Memory B cell (primary cell): ENCODE measurements at regions not wholly inside any gene's neighbourhood (a gene's known extent, or its start where the extent isn't known, plus 50 kb on each side); places are given as distances from the start of the nearest gene placed in this dataset.
"Not testable (repeated sequence)": the region's sequence is repeated elsewhere in the genome, so short reads cannot be mapped to it uniquely, and the experiment has no call there.

ENCODE experiments used
- ATAC-seq: fragments of 150-1000 bp; cut with Tn5 transposase; 2 replicates; pipeline ENCODE4 v1.10.0; 2021; ENCODE audit warnings: low read depth, mild to moderate bottlenecking, moderate library complexity
- DNase-seq, 2 donors: peaks; one replicate each; pipeline ENCODE4 v3.0.0; 2022; ENCODE audit warnings: low spot score in 2 of 2
- H3K27ac Mint-ChIP-seq: one replicate; pipeline ENCODE4 v1.8.0; 2022; ENCODE audit warnings: mild to moderate bottlenecking, moderate library complexity, mixed read lengths
- H3K27me3 Mint-ChIP-seq: one replicate; pipeline ENCODE4 v1.8.0; 2022; ENCODE audit warnings: mixed read lengths
- H3K36me3 Mint-ChIP-seq: one replicate; pipeline ENCODE4 v1.8.0; 2022; ENCODE audit warnings: mild to moderate bottlenecking, mixed read lengths
- H3K4me1 Mint-ChIP-seq: one replicate; pipeline ENCODE4 v1.8.0; 2022; ENCODE audit warnings: mixed read lengths
- H3K4me3 Mint-ChIP-seq: one replicate; pipeline ENCODE4 v1.8.0; 2022; ENCODE audit warnings: mild to moderate bottlenecking, moderate library complexity, mixed read lengths
- H3K9me3 Mint-ChIP-seq: one replicate; pipeline ENCODE4 v1.8.0; 2022; ENCODE audit warnings: mixed read lengths

GRCh38 chr7:23887660-23888059 is 177.6 kb downstream of the STK31 start:
- Mint-ChIP-seq H3K9me3 (peaks cover 5% of the 10 kb centered on the region), H3K27ac (no peak overlapping the region), H3K4me1 (no peaks in the 10 kb centered on the region), H3K27me3 (peaks cover 2% of the 10 kb centered on the region), H3K4me3 (no peak overlapping the region), H3K36me3 (no peaks in the 10 kb centered on the region)
- ATAC-seq (no peak), DNase-seq (no peak)

DNA sequence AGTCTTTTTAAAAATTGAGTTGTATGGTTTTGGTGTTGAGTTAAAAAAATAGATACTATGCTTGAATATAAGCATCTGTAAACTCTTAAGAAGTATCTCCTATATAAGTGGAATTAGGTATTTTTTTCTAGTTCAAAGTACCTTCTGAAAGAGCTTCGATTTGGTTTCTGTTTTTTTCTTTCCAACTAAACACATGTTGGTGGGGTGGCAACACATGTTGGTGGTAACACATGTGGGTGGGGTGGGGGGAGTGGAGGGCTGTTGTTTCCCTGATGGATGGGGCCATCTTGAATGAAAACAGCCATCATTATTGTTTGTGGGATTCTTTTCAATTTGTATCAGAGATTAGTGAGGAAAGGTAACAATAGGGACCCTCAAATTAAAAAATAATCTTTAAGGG is 178.9 kb downstream of the STK31 start:
- Mint-ChIP-seq H3K4me3 (no peak overlapping the region), H3K27ac (no peak overlapping the region), H3K27me3 (peaks cover 6% of the 10 kb centered on the region), H3K4me1 (no peaks in the 10 kb centered on the region), H3K36me3 (no peaks in the 10 kb centered on the region), H3K9me3 (peaks cover 5% of the 10 kb centered on the region)
- DNase-seq (no peak), ATAC-seq (no peak)

DNA sequence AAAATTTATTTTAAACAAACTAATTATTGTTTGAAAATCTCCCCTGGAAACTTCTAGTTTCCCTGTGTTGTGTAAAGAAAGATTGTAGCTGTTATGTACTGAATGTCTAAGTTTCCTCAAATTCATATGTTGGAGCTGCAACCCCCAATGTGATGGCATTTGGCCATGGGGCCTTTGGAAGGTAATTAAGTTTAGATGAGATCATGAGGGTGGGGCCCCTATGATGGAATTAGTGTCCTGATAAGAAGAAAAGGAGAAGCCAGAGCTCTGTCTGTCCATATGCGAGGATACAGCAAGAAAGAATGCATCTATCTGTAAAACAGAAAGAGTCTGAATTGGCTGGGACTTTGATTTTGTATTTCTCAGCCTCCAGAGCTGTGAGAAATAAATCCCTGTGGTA is 179.5 kb downstream of the STK31 start:
- H3K27ac Mint-ChIP-seq = no peak overlapping the region
- H3K4me3 Mint-ChIP-seq = no peak overlapping the region

DNA sequence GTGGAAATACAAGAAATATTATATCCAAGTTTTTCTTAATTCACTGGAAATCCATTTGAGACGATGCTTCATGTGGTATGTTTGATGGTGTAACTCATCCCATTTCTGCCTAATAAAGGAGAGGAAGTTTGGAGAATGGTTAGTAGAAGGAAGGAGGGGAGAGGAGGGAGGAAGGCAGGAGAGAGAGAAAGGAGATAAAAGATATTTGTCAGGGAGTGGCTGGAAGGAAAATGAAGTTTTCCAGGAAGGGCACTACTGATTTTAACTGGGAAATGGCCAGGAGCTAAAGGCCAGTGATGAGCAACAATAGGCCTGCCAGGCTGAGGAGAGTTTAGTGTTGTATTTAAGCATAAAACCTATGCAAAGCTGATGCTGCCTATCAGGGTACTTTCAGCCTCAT is 182.0 kb downstream of the STK31 start:
- Mint-ChIP-seq H3K4me3 (no peak overlapping the region), H3K27me3 (peaks cover 7% of the 10 kb centered on the region), H3K4me1 (no peaks in the 10 kb centered on the region), H3K27ac (no peak overlapping the region), H3K36me3 (no peaks in the 10 kb centered on the region), H3K9me3 (peaks cover 5% of the 10 kb centered on the region)
- no peak for DNase-seq
- ATAC-seq = no peak

More for the DNA sequence above, 179.5 kb downstream of the STK31 start:
- Mint-ChIP-seq H3K27me3 (peaks cover 6% of the 10 kb centered on the region), H3K4me1 (no peaks in the 10 kb centered on the region), H3K9me3 (peaks cover 5% of the 10 kb centered on the region), H3K36me3 (no peaks in the 10 kb centered on the region)
- no peak for DNase-seq
- ATAC-seq = no peak

GRCh38 chr7:23893176-23893941 is 183.3 kb downstream of the STK31 start:
- no peak overlapping the region for H3K4me3 Mint-ChIP-seq
- ATAC-seq (no peak), DNase-seq (no peak)
- no peak overlapping the region for H3K27ac Mint-ChIP-seq
- peaks cover 7% of the 10 kb centered on the region for H3K27me3 Mint-ChIP-seq
- no peaks in the 10 kb centered on the region for H3K36me3 Mint-ChIP-seq
- H3K9me3 Mint-ChIP-seq = peaks cover 5% of the 10 kb centered on the region
- no peaks in the 10 kb centered on the region for H3K4me1 Mint-ChIP-seq

- Mint-ChIP-seq H3K27me3 (peaks cover 7% of the 10 kb centered on the region), H3K27ac (no peak overlapping the region), H3K36me3 (no peaks in the 10 kb centered on the region), H3K9me3 (peaks cover 5% of the 10 kb centered on the region), H3K4me3 (no peak overlapping the region), H3K4me1 (no peaks in the 10 kb centered on the region)
- ATAC-seq = no peak
- DNase-seq = no peak
Measured at GRCh38 chr7:23893942-23894891, 184.2 kb downstream of the STK31 start.

DNA sequence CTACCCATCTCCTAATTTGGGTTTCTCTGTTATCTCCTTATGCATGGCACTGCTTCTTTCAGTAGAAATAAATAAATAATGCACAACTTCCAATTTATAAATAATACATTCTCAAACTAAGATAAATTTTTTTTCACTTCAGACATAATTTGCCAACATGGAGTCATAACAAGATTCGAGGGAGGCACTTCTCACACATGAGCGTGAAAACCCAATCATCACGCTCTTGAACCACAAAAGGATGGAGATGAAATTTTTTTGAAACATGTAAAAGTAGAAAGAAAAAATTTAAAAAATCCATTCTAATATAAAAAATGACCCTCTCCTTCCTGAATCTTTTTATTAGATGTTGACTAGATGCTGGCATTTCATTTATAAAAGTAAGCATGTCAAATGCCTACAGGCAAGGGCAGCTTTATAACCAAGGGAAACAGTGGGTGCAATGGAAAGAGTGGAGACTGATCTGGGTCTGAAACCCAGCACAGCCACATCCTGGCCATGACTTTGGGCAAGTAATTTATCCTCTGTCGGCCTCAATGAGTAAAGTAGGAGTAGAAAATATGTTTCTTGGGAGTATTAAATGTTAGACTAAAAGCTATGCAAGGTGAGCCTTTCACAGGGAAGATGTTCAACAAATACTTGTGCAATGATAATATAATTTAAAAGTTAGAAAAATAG is 185.0 kb downstream of the STK31 start:
- no peak for ATAC-seq
- H3K9me3 Mint-ChIP-seq = peaks cover 1% of the 10 kb centered on the region
- no peaks in the 10 kb centered on the region for H3K4me1 Mint-ChIP-seq
- no peaks in the 10 kb centered on the region for H3K36me3 Mint-ChIP-seq
- H3K27me3 Mint-ChIP-seq = peaks cover 7% of the 10 kb centered on the region
- DNase-seq = no peak
- H3K4me3 Mint-ChIP-seq = no peak overlapping the region
- H3K27ac Mint-ChIP-seq = no peak overlapping the region

- ATAC-seq = no peak
- H3K4me3 Mint-ChIP-seq = no peak overlapping the region
- H3K36me3 Mint-ChIP-seq = no peaks in the 10 kb centered on the region
- H3K4me1 Mint-ChIP-seq = no peaks in the 10 kb centered on the region
- H3K9me3 Mint-ChIP-seq = no peaks in the 10 kb centered on the region
- DNase-seq = no peak
- peaks cover 7% of the 10 kb centered on the region for H3K27me3 Mint-ChIP-seq
- no peak overlapping the region for H3K27ac Mint-ChIP-seq
Measured at GRCh38 chr7:23895666-23896096, 185.7 kb downstream of the STK31 start.

DNA sequence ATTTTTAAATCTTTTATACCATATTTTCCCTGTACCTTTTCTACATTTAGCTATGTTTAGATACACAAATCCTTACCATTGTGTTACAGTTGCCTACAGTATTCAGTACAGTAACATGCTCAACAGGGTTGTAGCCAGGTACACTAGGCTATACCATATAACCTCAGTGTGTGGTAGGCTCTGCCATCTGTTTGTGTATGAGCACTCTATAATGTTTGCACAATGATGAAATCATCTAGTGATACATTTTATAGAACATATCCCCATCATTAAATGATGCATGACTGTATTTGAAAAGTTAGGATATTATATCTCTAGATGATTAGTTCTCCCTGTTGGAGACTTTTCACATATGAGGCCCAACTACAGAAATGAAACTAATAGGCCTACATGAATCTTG is 188.6 kb downstream of the STK31 start:
- peaks cover 9% of the 10 kb centered on the region for H3K27me3 Mint-ChIP-seq
- no peaks in the 10 kb centered on the region for H3K36me3 Mint-ChIP-seq
- H3K9me3 Mint-ChIP-seq = no peaks in the 10 kb centered on the region
- no peaks in the 10 kb centered on the region for H3K4me1 Mint-ChIP-seq
- no peak for DNase-seq
- H3K27ac Mint-ChIP-seq = no peak overlapping the region
- no peak overlapping the region for H3K4me3 Mint-ChIP-seq
- no peak for ATAC-seq

DNA sequence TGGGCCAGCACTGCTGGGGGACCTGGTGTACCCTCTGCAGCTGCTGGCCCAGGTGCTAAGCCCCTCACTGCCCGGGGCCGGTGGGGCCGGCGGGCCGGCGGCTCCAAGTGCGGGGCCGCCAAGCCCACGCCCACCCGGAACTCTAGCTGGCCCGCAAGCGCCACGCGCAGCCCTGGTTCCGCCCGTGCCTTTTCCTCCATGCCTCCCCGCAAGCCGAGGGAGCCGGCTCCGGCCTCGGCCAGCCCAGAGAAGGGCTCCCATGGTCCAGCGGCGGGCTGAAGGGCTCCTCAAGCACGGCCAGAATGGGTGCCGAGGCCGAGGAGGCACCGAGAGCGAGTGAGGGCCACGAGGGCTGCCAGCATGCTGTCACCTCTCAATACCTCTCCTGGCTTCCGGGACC is 194.9 kb downstream of the STK31 start:
- not testable (repeated sequence) for H3K27ac Mint-ChIP-seq, H3K4me1 Mint-ChIP-seq

DNA sequence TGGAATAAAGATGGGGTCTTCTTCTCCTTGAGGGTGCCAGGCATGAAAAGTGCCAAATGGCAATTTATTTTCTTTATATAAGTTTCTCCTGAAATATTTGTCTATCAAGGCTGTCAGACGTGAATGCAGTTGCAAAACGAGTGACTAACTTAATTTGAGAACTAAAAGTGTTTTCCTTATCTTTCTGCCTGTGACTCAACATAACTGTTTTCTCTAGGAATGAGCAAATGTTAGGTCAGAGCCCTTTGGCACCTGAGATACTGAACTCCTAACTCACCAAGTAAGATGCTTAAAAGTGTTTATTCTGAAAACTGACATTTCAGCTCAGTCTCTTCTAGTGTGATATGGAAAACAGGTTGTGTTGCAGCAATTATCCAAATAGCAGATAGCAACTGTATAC is 197.0 kb downstream of the STK31 start:
- no peaks in the 10 kb centered on the region for H3K36me3 Mint-ChIP-seq
- H3K27ac Mint-ChIP-seq = no peak overlapping the region
- H3K9me3 Mint-ChIP-seq = no peaks in the 10 kb centered on the region
- peaks cover 6% of the 10 kb centered on the region for H3K27me3 Mint-ChIP-seq
- no peak overlapping the region for H3K4me3 Mint-ChIP-seq
- H3K4me1 Mint-ChIP-seq = no peaks in the 10 kb centered on the region
- DNase-seq (no peak), ATAC-seq (no peak)

More for the DNA sequence above, 194.9 kb downstream of the STK31 start:
- H3K4me3 Mint-ChIP-seq, DNase-seq, H3K36me3 Mint-ChIP-seq, H3K27me3 Mint-ChIP-seq, H3K9me3 Mint-ChIP-seq, ATAC-seq: not testable (repeated sequence)

- ATAC-seq (no peak), DNase-seq (no peak)
- H3K27ac Mint-ChIP-seq = no peak overlapping the region
- peaks cover 6% of the 10 kb centered on the region for H3K9me3 Mint-ChIP-seq
- H3K36me3 Mint-ChIP-seq = no peaks in the 10 kb centered on the region
- H3K4me1 Mint-ChIP-seq = no peaks in the 10 kb centered on the region
- H3K27me3 Mint-ChIP-seq = peaks cover 2% of the 10 kb centered on the region
- H3K4me3 Mint-ChIP-seq = no peak overlapping the region
Measured at GRCh38 chr7:23909426-23909825, 199.4 kb downstream of the STK31 start.

DNA sequence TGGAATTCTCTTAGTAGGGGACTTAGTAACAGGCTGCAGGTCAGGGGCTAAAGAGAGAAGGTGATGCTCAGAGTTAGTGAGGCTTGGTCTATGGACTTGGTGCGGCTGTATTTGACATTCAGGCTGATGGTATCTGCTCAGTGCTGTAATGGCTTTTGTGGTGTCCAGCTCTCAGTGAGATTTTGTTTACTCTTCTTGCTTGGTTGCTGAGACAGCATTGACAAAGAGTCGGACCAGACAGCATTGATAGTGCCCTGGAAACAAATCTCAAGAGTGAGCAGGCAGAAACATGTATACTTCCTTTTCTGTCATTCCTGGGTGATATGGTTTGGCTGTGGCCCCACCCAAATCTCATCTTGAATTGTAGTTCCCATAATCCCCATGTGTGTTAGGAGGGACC is 202.0 kb downstream of the STK31 start:
- Mint-ChIP-seq H3K9me3 (peaks cover 6% of the 10 kb centered on the region), H3K27me3 (peaks cover 2% of the 10 kb centered on the region), H3K36me3 (no peaks in the 10 kb centered on the region), H3K4me1 (no peaks in the 10 kb centered on the region), H3K4me3 (no peak overlapping the region), H3K27ac (no peak overlapping the region)
- DNase-seq (no peak), ATAC-seq (no peak)

- peaks cover 6% of the 10 kb centered on the region for H3K9me3 Mint-ChIP-seq
- H3K36me3 Mint-ChIP-seq = no peaks in the 10 kb centered on the region
- no peak overlapping the region for H3K4me3 Mint-ChIP-seq
- DNase-seq = no peak
- no peak for ATAC-seq
- H3K27ac Mint-ChIP-seq = no peak overlapping the region
- H3K4me1 Mint-ChIP-seq = no peaks in the 10 kb centered on the region
- H3K27me3 Mint-ChIP-seq = peaks cover 3% of the 10 kb centered on the region
Measured at GRCh38 chr7:23913016-23913415, 203.0 kb downstream of the STK31 start.
